ENCODE measurements at regions not wholly inside any gene's neighbourhood (a gene's known extent, or its start where the extent isn't known, plus 50 kb on each side); places are given as distances from the start of the nearest gene placed in this dataset.

- DNase-seq = no peak
Measured at GRCh38 chr13:86201477-86201876, 402.3 kb upstream of the SLITRK6 start.

- DNase-seq = no peak
Measured at GRCh38 chr13:86193281-86193680, 394.1 kb upstream of the SLITRK6 start.

GRCh38 chr13:86188170-86188569, 389.0 kb upstream of the SLITRK6 start:
- DNase-seq = no peak

GRCh38 chr13:86185636-86186035, 386.4 kb upstream of the SLITRK6 start:
- no peak for DNase-seq

GRCh38 chr13:86185107-86185506, 385.9 kb upstream of the SLITRK6 start:
- DNase-seq = no peak

- DNase-seq = peak; percentile 5
Measured at GRCh38 chr13:86174622-86175021, 375.4 kb upstream of the SLITRK6 start.

- no peak for DNase-seq
Measured at GRCh38 chr13:86172961-86173360, 373.7 kb upstream of the SLITRK6 start.

- no peak for DNase-seq
Measured at GRCh38 chr13:86161257-86161656, 362.0 kb upstream of the SLITRK6 start.

GRCh38 chr13:86155756-86156155, 356.5 kb upstream of the SLITRK6 start:
- DNase-seq = no peak

- no peak for DNase-seq
Measured at GRCh38 chr13:86142080-86142479, 342.9 kb upstream of the SLITRK6 start.

GRCh38 chr13:86135856-86136255, 336.6 kb upstream of the SLITRK6 start:
- DNase-seq = peak; percentile 7

GRCh38 chr13:86121881-86122280, 322.7 kb upstream of the SLITRK6 start:
- no peak for DNase-seq

- no peak for DNase-seq
Measured at GRCh38 chr13:86109107-86109506, 309.9 kb upstream of the SLITRK6 start.

- no peak for DNase-seq
Measured at GRCh38 chr13:86108334-86108733, 309.1 kb upstream of the SLITRK6 start.

GRCh38 chr13:86098511-86098910, 299.3 kb upstream of the SLITRK6 start:
- DNase-seq = no peak

GRCh38 chr13:86095351-86095750, 296.1 kb upstream of the SLITRK6 start:
- no peak for DNase-seq

- DNase-seq = no peak
Measured at GRCh38 chr13:86090181-86090580, 291.0 kb upstream of the SLITRK6 start.

GRCh38 chr13:86087244-86087643, 288.0 kb upstream of the SLITRK6 start:
- DNase-seq = no peak

- DNase-seq = no peak
Measured at GRCh38 chr13:86085890-86086289, 286.7 kb upstream of the SLITRK6 start.

GRCh38 chr13:86082121-86082520, 282.9 kb upstream of the SLITRK6 start:
- DNase-seq = no peak

- no peak for DNase-seq
Measured at GRCh38 chr13:86080340-86080995, 281.2 kb upstream of the SLITRK6 start.

- peak; percentile 26 for DNase-seq
Measured at GRCh38 chr13:86066611-86067365, 267.6 kb upstream of the SLITRK6 start.

- DNase-seq = no peak
Measured at GRCh38 chr13:86052141-86052540, 252.9 kb upstream of the SLITRK6 start.

All from muscle of arm (tissue), 1 donor.